DOHH2 (cell line): ENCODE measurements at regions not wholly inside any gene's neighbourhood (a gene's known extent, or its start where the extent isn't known, plus 50 kb on each side); places are given as distances from the start of the nearest gene placed in this dataset.

Experiments
- EZH2phosphoT487 ChIP-seq: fragments of 200-600 bp; sonication (generic); IDR thresholded peaks from 2 replicates; pipeline ENCODE4 v1.6.1; 2017; ENCODE audit warnings: borderline replicate concordance, mild to moderate bottlenecking, antibody characterized with exemption, low read length, moderate library complexity, mixed read lengths
- TF ChIP-seq, protein P1 (sequence below): fragments of 200-600 bp; sonication (generic); IDR thresholded peaks from one replicate; pipeline ENCODE4 v1.5.1; 2014; ENCODE audit warnings: antibody characterized with exemption, mild to moderate bottlenecking, low read depth, low read length; ENCODE audit not compliant: poor library complexity, severe bottlenecking

DNA sequence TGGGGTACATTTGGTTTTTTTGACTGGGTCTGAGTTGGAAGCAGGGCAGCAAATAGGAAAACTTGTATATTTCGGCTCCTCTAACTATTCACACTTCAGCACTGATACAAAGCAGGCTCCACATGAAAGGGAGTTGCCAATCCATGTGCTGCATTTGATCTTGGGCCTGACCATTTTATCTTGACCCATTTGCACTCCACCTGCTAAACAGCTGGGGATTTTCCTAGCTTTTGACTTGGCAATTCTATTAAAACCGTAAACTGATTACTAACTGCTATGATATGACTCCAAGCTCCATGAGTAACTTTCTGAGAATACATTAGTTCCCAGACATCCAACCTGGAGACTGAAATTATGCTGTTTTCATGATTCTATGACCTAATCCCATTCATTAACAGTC lies 797.1 kb downstream of the BCL11B start:
- TF ChIP-seq, protein P1, sequence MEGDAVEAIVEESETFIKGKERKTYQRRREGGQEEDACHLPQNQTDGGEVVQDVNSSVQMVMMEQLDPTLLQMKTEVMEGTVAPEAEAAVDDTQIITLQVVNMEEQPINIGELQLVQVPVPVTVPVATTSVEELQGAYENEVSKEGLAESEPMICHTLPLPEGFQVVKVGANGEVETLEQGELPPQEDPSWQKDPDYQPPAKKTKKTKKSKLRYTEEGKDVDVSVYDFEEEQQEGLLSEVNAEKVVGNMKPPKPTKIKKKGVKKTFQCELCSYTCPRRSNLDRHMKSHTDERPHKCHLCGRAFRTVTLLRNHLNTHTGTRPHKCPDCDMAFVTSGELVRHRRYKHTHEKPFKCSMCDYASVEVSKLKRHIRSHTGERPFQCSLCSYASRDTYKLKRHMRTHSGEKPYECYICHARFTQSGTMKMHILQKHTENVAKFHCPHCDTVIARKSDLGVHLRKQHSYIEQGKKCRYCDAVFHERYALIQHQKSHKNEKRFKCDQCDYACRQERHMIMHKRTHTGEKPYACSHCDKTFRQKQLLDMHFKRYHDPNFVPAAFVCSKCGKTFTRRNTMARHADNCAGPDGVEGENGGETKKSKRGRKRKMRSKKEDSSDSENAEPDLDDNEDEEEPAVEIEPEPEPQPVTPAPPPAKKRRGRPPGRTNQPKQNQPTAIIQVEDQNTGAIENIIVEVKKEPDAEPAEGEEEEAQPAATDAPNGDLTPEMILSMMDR = no peak
- TF ChIP-seq EZH2phosphoT487 = no peak
